Stimulated activated CD4-positive, alpha-beta T cell treated with anti-CD3 and anti-CD28 coated beads, Interleukin-15, amount 100 ng/mL, for 24 hours (primary cell): ENCODE measurements at regions not wholly inside any gene's neighbourhood (a gene's known extent, or its start where the extent isn't known, plus 50 kb on each side); places are given as distances from the start of the nearest gene placed in this dataset.

Source experiments
- DNase-seq: peaks from one replicate; pipeline ENCODE4 v3.0.0-alpha.2; 2020

GRCh38 chr14:100955201-100955600 is 51.7 kb upstream of the RTL1 start:
- DNase-seq = no peak

GRCh38 chr14:100962494-100962893 is 59.0 kb upstream of the RTL1 start:
- DNase-seq = no peak

- DNase-seq = no peak
Observed at GRCh38 chr14:100965296-100965695, 61.8 kb upstream of the RTL1 start.

- no peak for DNase-seq
Observed at GRCh38 chr14:100967178-100967577, 63.7 kb upstream of the RTL1 start.

- DNase-seq = no peak
Observed at GRCh38 chr14:100967930-100968329, 64.4 kb upstream of the RTL1 start.

GRCh38 chr14:100972118-100972897 is 68.8 kb upstream of the RTL1 start:
- DNase-seq = no peak

GRCh38 chr14:100975671-100976070 is 72.1 kb upstream of the RTL1 start:
- DNase-seq = no peak

GRCh38 chr14:100979079-100979478 is 75.6 kb upstream of the RTL1 start:
- no peak for DNase-seq

GRCh38 chr14:100979780-100980179 is 76.3 kb upstream of the RTL1 start:
- DNase-seq = no peak

- DNase-seq = no peak
Observed at GRCh38 chr14:100980823-100981222, 77.3 kb upstream of the RTL1 start.

- no peak for DNase-seq
Observed at GRCh38 chr14:100981809-100982208, 78.3 kb upstream of the RTL1 start.

- DNase-seq = no peak
Observed at GRCh38 chr14:100982353-100982752, 78.8 kb upstream of the RTL1 start.

- DNase-seq = no peak
Observed at GRCh38 chr14:100982762-100983161, 79.2 kb upstream of the RTL1 start.

GRCh38 chr14:100983710-100984109 is 80.2 kb upstream of the RTL1 start:
- no peak for DNase-seq

GRCh38 chr14:100988011-100988410 is 84.5 kb upstream of the RTL1 start:
- no peak for DNase-seq

GRCh38 chr14:100988411-100988900 is 84.9 kb upstream of the RTL1 start:
- DNase-seq = no peak

GRCh38 chr14:100988956-100989355 is 85.4 kb upstream of the RTL1 start:
- no peak for DNase-seq

GRCh38 chr14:100989924-100990323 is 86.4 kb upstream of the RTL1 start:
- no peak for DNase-seq

- DNase-seq = no peak
Observed at GRCh38 chr14:100994082-100994481, 90.6 kb upstream of the RTL1 start.

GRCh38 chr14:100994756-100995330 is 91.3 kb upstream of the RTL1 start:
- no peak for DNase-seq

GRCh38 chr14:101000711-101001250 is 97.3 kb upstream of the RTL1 start:
- no peak for DNase-seq

GRCh38 chr14:101001311-101002069 is 98.0 kb upstream of the RTL1 start:
- DNase-seq = no peak

- DNase-seq = no peak
Observed at GRCh38 chr14:101002738-101003137, 99.2 kb upstream of the RTL1 start.

GRCh38 chr14:101004176-101004575 is 100.7 kb upstream of the RTL1 start:
- DNase-seq = no peak
